Suppressor macrophage treated with lipopolysaccharide for 1 hour (primary cell): ENCODE measurements at regions not wholly inside any gene's neighbourhood (a gene's known extent, or its start where the extent isn't known, plus 50 kb on each side); places are given as distances from the start of the nearest gene placed in this dataset.
"Not testable (repeated sequence)": the region's sequence is repeated elsewhere in the genome, so short reads cannot be mapped to it uniquely, and the experiment has no call there.

ENCODE experiments used
- DNase-seq, 3 donors: peaks; one replicate each; pipeline ENCODE4 v3.0.0-alpha.2; 2020 to 2022

DNA sequence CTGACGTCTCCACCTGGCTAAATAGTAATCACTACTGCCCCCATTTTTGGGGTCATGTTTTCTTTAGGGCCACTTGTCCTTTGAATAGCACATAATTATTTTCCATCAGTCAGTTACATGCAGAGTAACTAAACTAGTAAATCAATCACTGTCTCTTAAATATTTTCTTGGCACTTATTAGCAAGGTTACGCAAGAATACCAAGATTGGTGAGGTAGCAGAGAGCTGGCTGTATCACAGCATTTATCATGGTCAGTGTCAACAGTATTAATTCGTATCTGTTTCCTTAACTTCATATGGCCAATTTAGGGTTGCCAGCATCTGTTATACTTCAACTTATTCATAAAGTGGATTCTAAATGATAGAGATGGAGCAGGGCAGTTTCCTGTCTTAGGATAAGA lies 346.8 kb upstream of the FAM174A start:
- DNase-seq, result no peak

DNA sequence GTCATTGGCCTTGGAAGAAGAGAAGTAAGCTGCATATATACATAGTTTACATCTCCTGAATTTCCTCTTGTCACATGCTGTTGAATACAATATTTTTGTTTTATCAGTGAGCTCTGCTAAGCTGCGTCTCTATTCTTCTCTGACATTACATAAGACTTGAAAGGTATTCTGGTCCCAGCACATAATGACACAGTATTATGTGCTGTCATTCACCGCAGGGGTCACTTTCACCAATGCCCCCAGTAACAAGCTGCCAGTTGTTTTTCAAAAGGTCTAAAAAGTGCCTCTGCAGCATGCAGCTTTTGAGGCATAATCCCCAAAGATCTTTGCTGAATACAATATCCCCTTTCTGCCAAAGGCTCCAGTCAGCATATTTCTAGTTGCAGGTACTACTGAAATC lies 349.0 kb upstream of the FAM174A start:
- DNase-seq, result no peak

DNA sequence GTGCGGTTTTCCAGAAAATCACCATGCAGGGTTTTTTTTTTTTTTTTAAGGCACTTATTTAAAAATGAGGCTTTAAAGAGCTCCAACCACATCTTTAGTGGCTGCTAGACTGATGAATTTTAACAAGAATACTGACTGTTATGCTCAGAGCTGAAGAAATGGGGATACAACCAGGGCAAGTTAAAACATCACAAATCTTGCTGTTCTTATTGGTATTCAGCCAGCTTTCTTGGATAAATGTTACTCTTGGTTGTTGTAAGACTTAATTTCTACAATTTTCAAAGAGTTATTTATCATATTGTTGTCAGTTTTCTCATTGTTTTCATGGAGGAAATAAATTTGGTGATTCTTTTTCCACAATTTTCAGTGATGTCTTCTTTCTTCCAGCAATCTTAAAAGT lies 352.8 kb upstream of the FAM174A start:
- no peak for DNase-seq

DNA sequence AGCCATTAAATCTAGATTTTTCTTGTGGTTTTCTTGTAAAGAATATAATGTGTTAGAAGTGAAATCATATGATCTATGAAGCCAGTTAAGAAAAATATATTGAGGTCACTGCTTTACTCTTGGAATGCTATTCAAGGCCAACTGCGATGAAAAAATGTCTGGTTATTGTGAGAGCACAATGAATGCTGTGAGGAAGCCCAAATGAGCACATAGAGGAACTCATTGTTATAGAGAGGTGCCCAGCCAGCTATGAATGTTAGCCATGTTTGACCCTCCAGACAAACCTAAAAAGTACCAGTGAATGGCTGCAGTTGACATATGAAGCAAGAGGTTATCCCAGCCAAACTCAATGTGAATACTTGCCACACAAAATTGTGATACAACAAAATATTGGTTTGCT lies 359.8 kb upstream of the FAM174A start:
- DNase-seq, result no peak

DNA sequence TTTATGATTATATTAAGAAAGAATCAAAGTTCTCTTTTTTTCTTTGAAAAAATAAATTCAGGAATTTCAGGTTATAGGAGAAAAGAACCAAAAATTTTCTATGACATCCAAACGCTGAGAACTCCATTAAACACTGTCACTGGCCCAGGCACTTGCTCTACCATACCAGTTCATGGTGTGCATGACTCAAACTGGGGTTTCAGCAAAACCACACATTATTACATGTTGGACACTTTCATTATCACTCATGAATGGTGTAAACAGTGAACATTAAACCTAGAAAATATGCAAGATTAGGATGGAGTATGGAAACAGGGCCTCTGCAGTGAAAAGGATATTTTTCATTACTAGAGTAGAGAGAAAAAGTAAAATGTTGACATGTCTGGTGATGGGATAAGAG lies 369.9 kb upstream of the FAM174A start:
- DNase-seq, result no peak

DNA sequence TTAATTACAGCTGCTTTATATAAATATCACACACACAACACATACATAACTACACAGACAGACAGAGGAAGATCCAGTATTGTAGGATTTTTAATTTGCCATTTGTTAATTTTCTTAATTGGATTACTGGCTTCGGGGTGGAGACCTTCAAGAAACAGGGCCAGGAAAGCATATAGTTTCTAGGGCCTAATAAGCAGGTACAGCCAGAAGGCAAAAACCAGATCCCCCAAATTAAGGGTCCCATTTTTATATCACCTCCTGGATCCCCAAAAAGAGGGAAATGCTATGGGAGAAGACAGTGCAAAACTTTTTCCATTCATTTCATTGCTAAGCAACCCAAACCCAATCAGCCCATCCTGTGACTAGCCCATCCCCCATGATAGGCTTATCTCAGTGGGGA lies 373.3 kb upstream of the FAM174A start:
- DNase-seq, result no peak

DNA sequence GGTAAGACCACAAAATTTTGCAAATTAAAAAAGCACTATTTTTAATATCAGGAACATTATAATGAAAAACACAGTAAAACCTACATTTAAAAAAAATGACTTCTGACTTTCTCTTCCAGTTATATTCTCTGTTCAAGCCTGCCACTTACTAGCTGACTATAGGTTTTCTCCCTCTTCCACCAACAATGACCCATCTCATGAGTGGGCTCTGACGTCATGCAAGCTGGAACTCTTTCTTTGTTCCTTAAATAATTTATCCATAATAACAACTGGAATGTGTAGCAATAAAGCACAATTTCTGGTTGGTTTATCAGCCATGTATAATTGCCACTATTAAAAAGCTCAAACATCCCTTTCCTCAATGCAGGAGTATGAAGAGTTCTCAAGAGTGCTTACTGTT lies 378.1 kb upstream of the FAM174A start:
- DNase-seq, result no peak

DNA sequence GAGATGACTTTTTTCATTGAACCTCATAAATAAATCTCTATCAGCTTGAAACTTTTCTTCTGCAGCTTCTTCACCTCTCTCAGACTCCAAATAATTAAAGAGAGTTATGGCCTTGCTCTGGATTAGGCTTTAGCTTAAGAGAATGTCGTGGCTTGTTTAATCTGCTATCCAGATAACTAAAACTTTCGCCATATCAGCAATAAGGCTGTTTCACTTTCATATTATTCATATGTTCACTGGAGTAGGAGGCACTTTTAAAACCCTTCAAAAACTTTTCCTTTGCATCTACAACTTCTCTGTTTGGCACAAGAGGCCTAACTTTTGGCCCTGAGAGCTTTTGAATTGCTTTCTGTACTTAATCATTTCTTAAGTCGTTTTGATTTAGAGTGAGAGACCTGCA lies 386.9 kb upstream of the FAM174A start:
- DNase-seq, result no peak

DNA sequence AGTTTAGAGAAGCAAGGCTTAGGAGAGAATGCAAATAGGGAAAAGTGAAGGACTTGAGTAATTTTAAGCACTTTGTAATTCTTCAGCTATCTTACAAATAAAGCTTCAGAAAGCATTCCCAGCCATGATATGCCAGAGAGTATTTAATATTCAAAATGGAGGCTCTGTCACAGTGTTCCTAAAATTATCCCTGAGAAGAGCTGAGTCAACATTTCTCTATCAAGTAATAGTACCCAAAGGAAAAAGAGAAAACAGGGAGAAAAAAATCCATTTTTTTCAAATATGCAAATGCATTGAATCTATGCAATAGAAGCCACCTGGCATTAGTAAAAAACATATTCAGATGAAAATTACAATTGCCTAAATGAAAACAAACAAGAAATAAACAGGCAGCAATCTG lies 392.6 kb upstream of the FAM174A start:
- DNase-seq, result no peak

DNA sequence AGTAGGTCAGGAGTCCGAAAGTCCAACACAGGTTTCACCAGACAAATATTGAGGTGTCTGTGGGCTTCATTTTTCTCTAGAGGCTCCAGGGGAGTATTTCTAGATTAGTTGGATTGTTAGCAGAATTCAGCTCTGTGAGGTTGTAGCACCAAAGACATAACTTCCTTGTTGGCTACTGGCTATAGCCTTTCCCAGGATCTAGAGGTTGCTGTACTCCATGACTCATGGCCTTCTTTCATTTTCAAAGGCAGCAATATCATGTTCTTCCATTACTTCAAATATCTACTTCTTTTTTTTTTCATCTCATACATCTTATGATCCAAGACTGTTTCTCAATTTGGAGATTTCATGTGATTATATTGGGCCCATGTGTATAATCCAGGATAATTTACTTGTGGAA lies 404.0 kb upstream of the FAM174A start:
- peak in 1 of 3 donors; percentile 0 for DNase-seq

DNA sequence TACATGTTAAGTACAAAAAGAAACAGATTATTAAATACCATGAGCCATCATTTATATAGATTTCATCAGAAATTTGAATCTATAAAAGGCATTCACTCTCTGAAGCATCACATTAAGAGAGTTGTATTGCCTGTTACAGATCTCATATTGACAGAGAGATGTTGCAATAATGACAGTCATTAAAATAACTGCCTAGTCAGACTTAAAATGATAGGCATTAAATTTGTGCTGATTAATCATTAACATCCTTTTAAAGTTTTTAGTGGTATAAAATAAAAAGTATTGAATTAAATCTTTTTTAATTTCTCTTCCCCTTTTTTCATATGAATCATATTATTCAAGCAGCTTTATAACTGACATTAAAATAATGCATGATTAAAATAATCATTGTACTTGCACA lies 404.9 kb upstream of the FAM174A start:
- no peak for DNase-seq

DNA sequence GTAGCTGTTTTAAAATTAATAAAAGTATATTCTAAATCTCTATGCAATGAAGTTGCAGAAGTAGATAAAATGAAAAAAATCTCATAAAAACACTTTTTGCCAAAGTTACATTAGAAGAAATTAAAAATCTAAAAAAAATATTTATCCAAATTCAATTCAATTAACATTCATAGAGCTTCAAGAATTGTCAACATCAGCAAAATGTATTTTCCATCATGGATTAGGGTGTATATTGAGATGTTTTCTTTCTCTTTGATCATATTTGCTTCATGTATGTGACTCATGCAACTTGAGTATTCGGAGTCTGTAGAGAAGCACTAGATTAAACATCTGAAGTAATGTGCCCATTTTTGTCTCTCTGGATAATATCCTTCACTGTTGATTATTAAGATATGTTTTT lies 415.3 kb upstream of the FAM174A start:
- no peak for DNase-seq

DNA sequence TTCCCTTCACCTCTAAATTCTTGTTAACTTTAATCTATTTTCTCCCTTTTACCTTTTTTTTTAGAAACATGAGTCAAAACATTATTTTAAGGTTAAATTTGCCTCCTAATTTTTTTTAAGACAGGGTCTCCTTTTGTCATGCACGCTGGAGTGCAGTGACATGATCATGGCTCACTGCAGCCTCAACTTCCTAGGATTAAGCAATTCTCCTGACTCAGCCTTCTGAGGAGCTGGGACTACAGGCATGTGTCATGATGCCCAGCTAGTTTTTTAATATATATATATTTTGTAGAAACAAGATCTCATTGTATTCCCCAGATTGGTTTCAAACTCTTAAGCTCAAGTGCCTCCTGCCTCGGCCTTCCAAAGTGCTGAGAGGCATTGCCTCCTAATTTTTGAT lies 424.7 kb upstream of the FAM174A start:
- no peak for DNase-seq

DNA sequence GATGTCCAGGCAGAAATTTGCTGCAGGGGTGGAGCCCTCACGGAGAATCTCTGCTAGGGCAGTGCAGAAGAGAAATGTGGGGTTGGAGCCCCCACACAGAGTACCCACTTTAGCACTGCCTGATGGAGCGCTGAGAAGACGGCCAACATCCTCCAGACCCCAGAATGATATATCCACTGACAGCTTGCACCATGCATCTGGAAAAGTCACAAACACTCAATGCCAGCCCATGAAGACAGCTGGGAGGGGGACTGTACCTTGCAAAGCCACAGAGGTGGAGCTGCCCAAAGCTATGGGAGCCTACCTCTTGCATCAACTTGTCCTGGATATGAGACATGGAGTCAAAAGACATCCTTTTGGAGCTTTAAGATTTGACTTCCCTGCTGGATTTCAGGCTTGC lies 426.3 kb upstream of the FAM174A start:
- DNase-seq, result no peak

DNA sequence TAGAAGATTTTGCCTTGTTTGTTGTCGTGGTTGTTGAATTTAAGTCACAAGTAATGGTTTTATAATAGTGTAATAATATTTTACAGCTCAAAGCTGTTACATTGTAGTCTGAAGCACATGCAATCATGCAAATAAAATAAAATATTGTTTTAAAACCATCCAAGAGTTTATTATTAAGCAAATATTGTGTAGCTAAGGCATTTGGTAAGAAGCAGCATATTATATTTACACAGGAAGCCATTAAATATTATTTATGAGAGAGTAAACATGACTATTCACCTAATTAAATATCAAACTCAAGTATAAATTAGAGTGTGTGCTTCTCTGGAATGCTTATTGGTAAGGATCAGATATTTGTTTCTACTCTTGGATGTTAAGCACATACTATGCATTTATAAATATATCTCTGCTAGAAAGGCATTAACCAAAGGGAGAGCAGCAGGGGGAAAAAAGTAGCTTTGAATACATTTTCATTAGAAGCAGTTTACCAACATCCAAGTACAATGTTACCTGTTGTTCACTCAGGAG lies 431.5 kb upstream of the FAM174A start:
- DNase-seq, result not testable (repeated sequence)

DNA sequence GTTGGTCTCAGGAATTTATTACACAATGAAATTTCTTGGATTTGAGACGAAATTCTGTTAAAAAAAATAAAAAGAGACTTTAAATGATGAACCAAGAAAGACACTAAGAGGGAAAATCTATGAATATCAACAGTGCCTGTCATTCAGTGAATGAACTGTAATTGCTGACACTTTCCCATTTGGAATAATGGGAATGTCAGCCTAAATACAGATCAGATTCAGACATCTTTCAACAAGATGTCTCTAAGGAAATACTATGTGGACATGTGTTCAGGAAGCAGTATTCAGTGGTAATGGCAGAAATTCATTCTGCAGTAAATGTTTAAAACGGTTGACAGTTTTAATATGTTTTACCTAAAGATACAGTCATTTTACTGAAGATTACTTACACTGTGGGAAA lies 433.7 kb upstream of the FAM174A start:
- not testable (repeated sequence) for DNase-seq

DNA sequence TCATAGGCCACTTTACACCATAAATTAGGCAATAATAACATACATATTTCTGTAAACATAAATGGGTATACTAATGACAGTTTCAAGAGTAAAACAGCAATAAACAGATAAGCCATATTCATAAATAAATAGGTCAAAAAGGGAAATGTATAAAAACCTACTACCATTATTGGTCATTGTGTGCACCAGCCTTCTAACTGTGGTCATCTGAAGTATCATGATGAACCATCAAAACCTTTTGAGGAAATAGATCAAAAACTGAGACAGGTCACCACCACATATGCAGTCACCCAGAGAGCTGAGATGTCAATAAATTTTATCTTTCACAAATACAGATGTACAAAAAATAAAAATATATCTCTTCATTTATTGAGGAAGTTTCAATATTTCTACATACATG lies 438.8 kb upstream of the FAM174A start:
- not testable (repeated sequence) for DNase-seq

DNA sequence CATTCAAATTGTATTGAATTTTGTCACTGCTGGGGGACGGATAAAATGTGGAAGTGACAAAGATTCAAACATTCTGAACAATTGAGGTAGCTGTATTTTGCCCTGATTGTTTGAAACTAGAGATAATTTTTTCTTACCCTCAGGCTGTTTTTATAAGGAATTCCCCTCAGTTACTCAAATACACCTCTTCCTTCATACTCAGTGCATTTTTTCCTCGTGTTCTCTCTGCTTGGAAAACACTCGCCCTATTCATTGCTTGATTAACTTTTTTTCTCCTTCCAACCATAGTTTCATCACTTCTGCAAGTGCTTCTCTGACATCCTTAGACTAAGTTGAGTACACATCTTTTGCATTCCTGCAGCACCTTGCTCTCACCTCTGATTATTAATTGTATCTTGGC lies 454.5 kb upstream of the FAM174A start:
- DNase-seq, result not testable (repeated sequence)

DNA sequence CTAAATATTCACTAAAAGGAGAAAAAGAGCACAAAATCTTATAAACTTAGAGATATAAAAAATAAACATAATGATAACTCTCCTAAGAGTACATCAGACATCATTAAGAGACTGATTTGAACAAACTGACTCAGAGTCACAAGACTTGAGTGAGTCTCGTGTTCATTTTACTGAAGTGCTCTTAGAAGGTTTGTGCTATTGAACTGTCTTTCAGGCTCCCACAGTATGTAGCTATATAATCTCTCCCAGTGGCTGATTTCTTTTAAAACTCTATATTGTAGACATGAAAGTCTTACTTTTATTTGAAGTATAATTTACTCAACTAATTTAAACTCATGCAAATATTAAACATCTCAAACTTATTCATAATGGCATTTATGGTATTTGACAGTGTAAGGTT lies 456.0 kb upstream of the FAM174A start:
- not testable (repeated sequence) for DNase-seq

DNA sequence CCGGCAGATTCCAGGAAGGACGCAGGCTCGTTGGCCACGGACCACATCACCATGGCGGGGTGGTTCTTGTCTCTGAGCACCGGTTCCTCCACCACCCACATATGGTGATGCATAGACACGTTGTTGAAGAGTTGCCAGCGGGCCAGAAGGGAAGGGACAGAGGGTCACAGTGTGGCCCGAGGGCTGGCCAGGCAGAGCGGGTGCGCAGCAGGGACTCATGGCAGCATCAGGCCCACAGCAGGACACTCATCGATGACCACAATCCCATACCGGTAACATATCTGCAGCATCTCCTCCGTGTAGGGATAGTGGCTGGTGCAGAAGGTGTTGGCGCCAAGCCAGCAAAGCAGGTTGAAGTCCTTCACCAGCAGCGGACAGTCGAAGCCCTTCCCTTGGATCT lies 469.2 kb upstream of the FAM174A start:
- not testable (repeated sequence) for DNase-seq

DNA sequence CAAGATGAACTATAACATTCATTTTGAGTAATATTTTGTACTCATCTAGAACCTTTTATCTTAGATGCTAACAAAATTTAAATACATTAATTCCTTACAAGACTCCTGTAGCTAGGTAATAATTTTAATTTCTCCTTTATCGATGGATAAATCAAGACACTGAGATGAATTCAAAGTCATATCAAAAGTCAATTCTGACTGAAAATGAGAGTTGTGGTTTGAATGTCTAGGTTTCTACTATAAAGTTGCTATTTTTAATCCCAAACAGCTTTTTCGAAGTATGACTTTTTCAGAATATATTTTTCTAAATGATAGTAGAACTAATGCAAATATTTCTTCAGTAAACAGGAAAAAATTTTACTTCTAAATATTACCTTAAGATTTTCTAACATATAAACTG lies 491.7 kb upstream of the FAM174A start:
- DNase-seq, result no peak

DNA sequence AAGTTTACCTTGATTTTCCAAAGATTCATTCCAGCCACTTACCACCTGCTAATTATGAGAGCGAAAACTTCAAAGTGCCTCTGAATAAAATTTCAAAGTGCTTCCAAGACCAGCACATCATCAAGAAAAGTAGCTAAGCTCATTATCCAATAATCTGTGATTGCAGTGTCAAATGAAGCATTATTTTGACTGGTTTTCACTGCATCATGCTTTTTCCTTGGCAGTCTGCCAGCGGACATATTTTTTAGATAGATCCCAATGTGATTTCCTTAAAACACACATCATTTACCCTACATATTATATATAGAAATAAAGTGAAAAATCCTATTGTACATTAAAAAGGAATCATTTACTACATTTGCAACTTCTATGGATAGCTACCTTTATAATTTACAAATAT lies 508.6 kb upstream of the FAM174A start:
- no peak for DNase-seq

DNA sequence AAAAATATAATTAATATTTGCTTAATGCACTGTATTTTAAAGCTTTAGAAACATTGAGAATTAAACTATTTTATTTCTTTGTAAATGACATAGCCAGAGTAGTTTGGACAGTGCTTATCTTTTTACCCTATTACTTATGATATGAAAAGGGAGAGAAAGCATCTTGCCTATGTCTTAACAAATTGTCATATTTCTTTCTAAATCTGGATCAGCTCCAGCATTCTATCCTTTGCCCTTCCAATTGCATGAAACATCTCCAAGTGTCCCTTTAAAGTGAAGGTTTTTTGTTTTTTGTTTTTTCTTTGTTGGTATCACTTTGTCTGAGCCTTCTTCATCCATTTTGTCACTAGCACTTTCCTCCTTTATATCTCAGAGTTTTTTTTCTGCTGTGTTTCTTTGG lies 511.6 kb upstream of the FAM174A start:
- DNase-seq, result no peak

DNA sequence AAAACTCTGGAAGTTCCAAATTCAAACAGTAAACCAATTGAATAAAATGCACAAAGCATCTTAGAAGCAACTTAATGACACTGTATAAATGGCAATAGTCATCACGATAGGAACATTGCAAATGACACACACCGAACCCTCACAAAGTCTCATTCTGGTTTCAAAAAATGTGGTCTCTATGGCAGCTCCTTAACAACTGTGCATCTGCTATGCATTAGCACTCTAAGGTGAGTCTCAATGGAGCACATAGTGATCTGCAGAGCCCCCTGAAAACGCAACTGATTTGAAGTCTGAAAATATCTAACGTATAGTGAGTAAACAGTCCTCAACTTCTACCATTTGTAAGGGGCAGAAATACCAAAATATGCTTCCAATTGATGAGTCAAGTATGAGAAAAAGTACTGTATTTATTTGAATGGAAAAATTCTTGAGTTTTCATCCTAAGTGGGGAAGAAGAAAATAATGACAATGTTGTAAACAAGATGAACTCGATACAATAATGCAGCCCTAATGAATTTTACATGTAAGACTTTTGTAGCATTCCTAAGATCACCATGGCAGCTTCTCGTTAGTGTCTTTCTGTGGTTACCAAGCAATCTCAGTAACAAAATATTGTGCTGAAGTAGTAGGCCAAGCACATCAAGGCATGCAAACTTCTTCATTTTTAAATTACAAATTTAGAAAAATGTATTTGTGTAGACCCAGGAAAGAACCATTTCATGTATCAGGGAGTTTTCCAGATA lies 517.5 kb upstream of the FAM174A start:
- DNase-seq, result no peak

DNA sequence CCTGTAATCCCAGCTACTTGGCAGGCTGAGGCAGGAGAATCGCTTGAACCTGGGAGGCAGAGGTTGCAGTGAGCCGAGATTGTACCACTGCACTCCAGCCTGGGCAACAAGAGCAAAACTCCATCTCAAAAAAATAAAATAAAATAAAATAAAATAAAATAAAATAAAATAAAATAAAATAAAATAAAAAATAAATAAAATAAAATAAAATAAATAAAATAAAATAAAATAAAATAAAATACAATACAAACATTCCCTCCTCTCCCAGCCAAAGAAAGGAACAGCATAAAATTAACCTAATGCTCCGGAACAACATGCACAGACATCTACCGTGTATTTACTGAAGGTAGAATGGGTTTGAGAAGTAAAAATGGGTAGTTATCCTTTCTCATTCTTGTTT lies 521.9 kb upstream of the FAM174A start:
- not testable (repeated sequence) for DNase-seq
